Sigmoid colon (tissue), 6 donors: ENCODE measurements at regions not wholly inside any gene's neighbourhood (a gene's known extent, or its start where the extent isn't known, plus 50 kb on each side); places are given as distances from the start of the nearest gene placed in this dataset.
"Not testable (repeated sequence)": the region's sequence is repeated elsewhere in the genome, so short reads cannot be mapped to it uniquely, and the experiment has no call there.

ENCODE experiments used
- DNase-seq: peaks from one replicate; pipeline ENCODE4 v3.0.0-alpha.2; 2019
- H3K27ac ChIP-seq, 4 donors: fragments of 200-600 bp; sonication (generic); one replicate each; pipeline ENCODE4 v1.5.1; 2016 to 2019; ENCODE audit warnings: mild to moderate bottlenecking in 1 of 4
- H3K27me3 ChIP-seq, 3 donors: fragments of 200-600 bp; sonication (generic); one replicate each; pipeline ENCODE4 v1.5.1; 2019; ENCODE audit warnings: mild to moderate bottlenecking in 1 of 3
- H3K36me3 ChIP-seq, 4 donors: fragments of 200-600 bp; sonication (generic); one replicate each; pipeline ENCODE4 v1.5.1; 2016 to 2019
- H3K4me1 ChIP-seq, 4 donors: fragments of 200-600 bp; sonication (generic); one replicate each; pipeline ENCODE4 v1.5.1; 2017 to 2019
- H3K4me3 ChIP-seq, 4 donors: fragments of 200-600 bp; sonication (generic); one replicate each; pipeline ENCODE4 v1.5.1; 2017 to 2019; ENCODE audit warnings: mild to moderate bottlenecking in 2 of 4, moderate library complexity in 1 of 4
- H3K9me3 ChIP-seq, 4 donors: fragments of 200-600 bp in 3 of 4; sonication (generic) in 3 of 4; one replicate each; pipeline versions ENCODE4 v1.5.1 to v1.6.1; 2013 to 2019
- EP300 ChIP-seq, 4 donors: sonication (generic); formaldehyde crosslinking; IDR thresholded peaks; one replicate each; pipeline ENCODE4 v1.6.1; 2017; ENCODE audit warnings: antibody characterized with exemption in 4 of 4
- POLR2A ChIP-seq, 2 donors: fragments of 450-650 bp; IDR thresholded peaks; one replicate each; pipeline ENCODE4 v1.6.1; 2016; ENCODE audit warnings: antibody characterized with exemption in 2 of 2, mild to moderate bottlenecking in 2 of 2, moderate library complexity in 2 of 2
- POLR2AphosphoS5 ChIP-seq, 4 donors: sonication (generic); formaldehyde crosslinking; IDR thresholded peaks; one replicate each; pipeline ENCODE4 v1.6.1; 2017; ENCODE audit warnings: antibody characterized with exemption in 4 of 4
- WGBS, 2 donors: extraction: QIAGEN DNeasy Blood & Tissue Kit; methylation state at CpG; one replicate each; pipeline ENCODE4 v1.1.7; 2013; 5-methylcytosine and 5-hydroxymethylcytosine counted together
- intact Hi-C: fragments of 100-400 bp; cut with DNase I; formaldehyde crosslinking; loops from one replicate; pipeline ENCODE4 v1.15.1; 2023
- TF ChIP-seq, protein P1 (sequence below), 4 experiments: fragments of 450-650 bp in 3 of 4; fragments of 200-600 bp in 1 of 4; IDR thresholded peaks; one replicate each; pipeline ENCODE4 v1.5.1; 2016 to 2019; ENCODE audit warnings: antibody characterized with exemption in 4 of 4, mild to moderate bottlenecking in 3 of 4, moderate library complexity in 2 of 4
- donor health status: healthy with polysubstance abuse.
- donor health status: healthy.

DNA sequence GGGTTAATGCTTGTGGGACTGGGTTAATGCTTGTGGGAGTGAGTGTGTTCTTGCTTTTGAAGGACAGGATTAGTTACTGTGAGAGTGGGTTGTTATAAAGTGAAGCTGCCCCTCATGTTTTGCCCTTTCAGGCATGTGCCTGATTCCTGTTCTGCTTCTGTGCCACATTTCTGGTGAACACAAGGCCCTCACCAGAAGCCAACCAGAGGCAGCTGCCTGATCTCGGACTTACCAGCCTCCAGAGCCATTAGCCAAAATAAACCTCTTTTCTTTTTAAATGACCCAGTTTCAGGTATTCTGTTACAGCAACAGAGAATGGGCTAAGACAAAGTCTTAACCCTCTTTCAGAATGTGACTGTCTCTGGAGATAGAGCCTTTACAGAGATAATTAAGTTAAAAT, 113.3 kb upstream of the TMTC4 start:
- intact Hi-C loops: no loop called here
- H3K9me3 ChIP-seq: peaks cover 0 to 7% (median 0%) of the 10 kb centered on the region in 4 donors
- H3K27ac ChIP-seq: no peak overlapping the region
- 85 to 86% methylated on average over 1 of the region's 1 CpG for WGBS, 2 donors
- no peaks in the 10 kb centered on the region for H3K4me1 ChIP-seq
- TF ChIP-seq EP300 (IDR thresholded peaks at IDR 0.05) (no peak), POLR2A (IDR thresholded peaks at IDR 0.05) (no peak), POLR2AphosphoS5 (IDR thresholded peaks at IDR 0.05) (no peak)
- TF ChIP-seq, protein P1, sequence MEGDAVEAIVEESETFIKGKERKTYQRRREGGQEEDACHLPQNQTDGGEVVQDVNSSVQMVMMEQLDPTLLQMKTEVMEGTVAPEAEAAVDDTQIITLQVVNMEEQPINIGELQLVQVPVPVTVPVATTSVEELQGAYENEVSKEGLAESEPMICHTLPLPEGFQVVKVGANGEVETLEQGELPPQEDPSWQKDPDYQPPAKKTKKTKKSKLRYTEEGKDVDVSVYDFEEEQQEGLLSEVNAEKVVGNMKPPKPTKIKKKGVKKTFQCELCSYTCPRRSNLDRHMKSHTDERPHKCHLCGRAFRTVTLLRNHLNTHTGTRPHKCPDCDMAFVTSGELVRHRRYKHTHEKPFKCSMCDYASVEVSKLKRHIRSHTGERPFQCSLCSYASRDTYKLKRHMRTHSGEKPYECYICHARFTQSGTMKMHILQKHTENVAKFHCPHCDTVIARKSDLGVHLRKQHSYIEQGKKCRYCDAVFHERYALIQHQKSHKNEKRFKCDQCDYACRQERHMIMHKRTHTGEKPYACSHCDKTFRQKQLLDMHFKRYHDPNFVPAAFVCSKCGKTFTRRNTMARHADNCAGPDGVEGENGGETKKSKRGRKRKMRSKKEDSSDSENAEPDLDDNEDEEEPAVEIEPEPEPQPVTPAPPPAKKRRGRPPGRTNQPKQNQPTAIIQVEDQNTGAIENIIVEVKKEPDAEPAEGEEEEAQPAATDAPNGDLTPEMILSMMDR (IDR thresholded peaks at IDR 0.05): no peak
- no peak overlapping the region for H3K4me3 ChIP-seq
- H3K36me3 ChIP-seq: no peaks in the 10 kb centered on the region
- DNase-seq: no peak
- no peaks in the 10 kb centered on the region for H3K27me3 ChIP-seq

DNA sequence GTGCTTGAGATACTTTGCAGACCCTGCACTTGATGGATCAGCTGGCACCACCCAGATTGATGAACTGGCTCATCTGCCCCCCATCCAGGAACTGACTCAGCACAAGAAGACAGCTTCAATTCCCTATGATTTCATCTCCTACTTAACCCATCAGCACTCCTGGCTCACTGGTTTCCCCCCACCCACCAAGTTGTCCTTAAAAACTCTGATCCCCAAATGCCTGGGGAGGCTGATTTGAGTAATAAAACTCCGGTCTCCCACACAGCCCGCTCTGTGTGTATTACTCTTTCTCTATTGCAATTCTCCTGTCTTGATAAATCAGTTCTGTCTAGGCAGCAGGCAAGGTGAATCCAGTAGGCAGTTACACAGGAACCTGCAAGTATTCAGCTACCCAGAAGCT, 102.1 kb upstream of the TMTC4 start:
- intact Hi-C loops, H3K4me1 ChIP-seq: not testable (repeated sequence)
- 92 to 96% methylated on average over 2 of the region's 2 CpGs for WGBS, 2 donors

DNA sequence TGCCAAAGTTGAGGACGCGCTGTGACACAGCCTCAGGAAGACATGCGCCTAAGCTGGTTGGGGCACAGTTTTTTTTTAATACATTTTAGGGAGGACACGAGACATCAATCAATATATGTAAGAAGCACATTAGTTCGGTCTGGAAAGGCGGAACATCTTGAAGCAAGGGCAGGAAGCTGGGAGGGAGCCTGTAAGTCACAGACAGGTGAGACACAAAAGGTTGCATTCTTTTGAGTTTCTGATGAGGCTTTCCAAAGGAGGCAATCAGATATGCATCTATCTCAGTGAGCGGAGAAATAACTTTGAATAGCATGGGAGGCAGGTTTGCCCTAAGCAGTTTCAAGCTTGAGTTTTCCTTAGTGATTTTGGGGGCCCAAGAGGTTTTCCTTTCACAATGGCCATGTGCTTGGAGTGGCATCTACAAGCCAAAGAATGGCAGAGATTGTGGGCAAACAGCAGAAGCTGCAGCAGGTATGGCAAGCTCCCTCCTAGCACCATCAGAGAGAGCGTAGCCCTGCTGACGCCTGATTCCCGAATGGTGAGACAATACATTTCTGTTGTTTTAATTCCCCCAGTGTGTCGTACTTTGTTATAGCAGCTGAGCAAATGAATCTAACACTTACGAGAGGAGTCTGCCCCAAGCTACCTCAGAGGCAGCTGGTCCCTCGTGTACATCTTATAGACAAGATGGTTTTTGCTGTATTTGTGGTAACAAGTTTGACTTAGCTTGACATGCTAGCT, 99.5 kb upstream of the TMTC4 start:
- H3K27ac ChIP-seq: no peak overlapping the region
- intact Hi-C loops: no loop called here
- H3K27me3 ChIP-seq: no peaks in the 10 kb centered on the region
- 87 to 88% methylated on average over 13 of the region's 13 CpGs for WGBS, 2 donors
- no peaks in the 10 kb centered on the region for H3K4me1 ChIP-seq
- H3K9me3 ChIP-seq: no peaks in the 10 kb centered on the region
- DNase-seq: no peak
- TF ChIP-seq POLR2A (IDR thresholded peaks at IDR 0.05): no peak
- no peak for TF ChIP-seq EP300 (IDR thresholded peaks at IDR 0.05)
- TF ChIP-seq, protein P1 (IDR thresholded peaks at IDR 0.05): no peak
- no peak for TF ChIP-seq POLR2AphosphoS5 (IDR thresholded peaks at IDR 0.05)
- no peak overlapping the region for H3K4me3 ChIP-seq
- no peaks in the 10 kb centered on the region for H3K36me3 ChIP-seq

More for the DNA sequence above, 102.1 kb upstream of the TMTC4 start:
- H3K27me3 ChIP-seq, H3K9me3 ChIP-seq, DNase-seq, H3K4me3 ChIP-seq, H3K27ac ChIP-seq, H3K36me3 ChIP-seq: not testable (repeated sequence)

DNA sequence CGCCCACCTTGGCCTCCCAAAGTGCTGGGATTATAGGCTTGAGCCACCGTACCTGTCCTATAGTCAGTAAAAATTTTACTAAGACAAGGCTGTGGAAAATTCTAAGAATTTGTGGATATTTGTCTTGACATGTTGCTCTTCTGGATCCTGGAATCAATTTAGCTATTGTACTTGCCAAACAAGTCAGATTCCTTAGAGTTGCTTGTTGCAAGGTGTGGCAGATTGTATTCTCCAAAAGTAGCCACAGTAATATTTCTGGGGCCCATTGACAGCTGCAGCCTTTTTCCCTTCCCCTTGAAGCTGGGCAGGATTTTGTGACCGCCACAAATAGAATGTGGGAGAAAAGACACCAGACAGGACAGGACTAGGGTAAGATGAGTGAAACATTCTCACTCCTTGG, 98.8 kb upstream of the TMTC4 start:
- intact Hi-C loops: no loop called here
- no peak for DNase-seq

DNA sequence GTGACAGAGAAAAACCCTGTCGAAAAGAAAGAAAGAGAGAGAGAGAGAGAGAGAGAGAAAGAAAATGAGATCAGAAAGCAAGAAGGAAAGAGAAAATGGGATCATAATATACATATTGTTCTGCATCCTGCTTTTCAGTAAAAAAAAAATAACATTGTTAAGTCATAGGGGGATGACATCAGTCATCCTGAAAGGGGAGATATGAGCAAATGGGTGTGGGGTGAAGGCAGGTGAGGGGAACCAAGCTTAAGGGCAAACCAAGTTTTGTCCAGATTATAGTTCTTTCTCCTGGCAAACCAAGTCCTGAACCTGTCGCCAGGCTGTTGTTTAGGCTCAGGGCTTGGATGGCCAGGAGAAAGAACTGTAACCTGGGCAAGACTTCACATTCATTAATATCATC, 92.6 kb upstream of the TMTC4 start:
- Histone ChIP-seq H3K27me3 (no peaks in the 10 kb centered on the region), H3K4me3 (no peak overlapping the region), H3K27ac (no peak overlapping the region), H3K4me1 (no peaks in the 10 kb centered on the region), H3K9me3 (no peaks in the 10 kb centered on the region), H3K36me3 (no peaks in the 10 kb centered on the region)
- TF ChIP-seq, protein P1 (IDR thresholded peaks at IDR 0.05): no peak
- no peak for TF ChIP-seq POLR2AphosphoS5 (IDR thresholded peaks at IDR 0.05)
- TF ChIP-seq EP300 (IDR thresholded peaks at IDR 0.05): no peak
- no peak for TF ChIP-seq POLR2A (IDR thresholded peaks at IDR 0.05)
- intact Hi-C loops: no loop called here
- no peak for DNase-seq
- 87 to 91% methylated on average over 2 of the region's 2 CpGs for WGBS, 2 donors

More for the DNA sequence above, 98.8 kb upstream of the TMTC4 start:
- Histone ChIP-seq H3K36me3 (no peaks in the 10 kb centered on the region), H3K4me3 (no peak overlapping the region), H3K27ac (no peak overlapping the region), H3K9me3 (no peaks in the 10 kb centered on the region), H3K27me3 (no peaks in the 10 kb centered on the region), H3K4me1 (no peaks in the 10 kb centered on the region)
- no peak for TF ChIP-seq EP300 (IDR thresholded peaks at IDR 0.05)
- no peak for TF ChIP-seq POLR2AphosphoS5 (IDR thresholded peaks at IDR 0.05)
- TF ChIP-seq POLR2A (IDR thresholded peaks at IDR 0.05): no peak
- TF ChIP-seq, protein P1 (IDR thresholded peaks at IDR 0.05): no peak
- WGBS, 2 donors: 83 to 87% methylated on average over 3 of the region's 3 CpGs

DNA sequence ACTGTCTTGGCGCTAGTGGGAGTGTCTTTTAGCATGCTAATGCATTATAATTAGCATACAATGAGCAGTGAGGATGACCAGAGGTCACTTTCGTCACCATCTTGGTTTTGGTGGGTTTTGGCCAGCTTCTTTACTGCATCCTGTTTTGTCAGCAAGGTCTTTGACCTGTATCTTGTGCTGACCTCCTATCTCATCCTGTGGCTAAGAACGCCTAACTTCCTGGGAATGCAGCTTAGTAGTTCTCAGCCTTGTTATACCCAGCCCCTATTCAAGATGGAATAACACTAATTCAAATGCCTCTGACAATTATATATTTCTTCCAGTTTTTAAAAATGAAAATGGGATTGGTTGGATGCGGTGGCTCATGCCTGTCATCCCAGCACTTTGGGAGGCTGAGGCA, 92.0 kb upstream of the TMTC4 start:
- WGBS, 2 donors: 76 to 80% methylated on average over 4 of the region's 4 CpGs
- H3K36me3 ChIP-seq, intact Hi-C loops, H3K4me3 ChIP-seq, H3K27ac ChIP-seq, H3K27me3 ChIP-seq, DNase-seq, H3K4me1 ChIP-seq, H3K9me3 ChIP-seq: not testable (repeated sequence)
